HG03159 (cell line): ENCODE measurements at regions not wholly inside any gene's neighbourhood (a gene's known extent, or its start where the extent isn't known, plus 50 kb on each side); places are given as distances from the start of the nearest gene placed in this dataset.
"Not testable (repeated sequence)": the region's sequence is repeated elsewhere in the genome, so short reads cannot be mapped to it uniquely, and the experiment has no call there.

Experiments
- ATAC-seq: cut with Tn5 transposase; IDR thresholded peaks from one replicate; pipeline ENCODE4 v1.9.1; 2021; ENCODE audit warnings: mild to moderate bottlenecking, moderate library complexity; ENCODE audit not compliant: unreplicated experiment

DNA sequence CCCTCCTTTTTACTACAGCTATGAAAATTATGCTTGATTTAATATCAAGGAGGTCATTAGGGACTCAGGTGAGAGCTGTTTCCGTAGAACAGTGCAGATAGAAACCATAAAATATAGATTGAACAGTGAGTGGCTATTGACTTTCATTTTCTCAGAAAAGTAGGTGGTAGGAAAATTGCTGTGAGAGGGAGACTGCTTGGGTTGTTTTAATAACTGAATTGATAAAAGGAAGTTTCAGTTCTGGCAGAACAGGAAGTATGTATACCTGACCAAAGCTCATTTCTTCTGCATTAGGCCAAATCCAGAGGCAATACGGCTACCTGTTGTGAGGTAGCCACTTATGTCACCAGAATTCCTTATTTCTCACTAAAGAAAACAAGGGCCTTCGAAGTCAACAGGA, 761.7 kb upstream of the ARRDC3 start:
- no peak for ATAC-seq

DNA sequence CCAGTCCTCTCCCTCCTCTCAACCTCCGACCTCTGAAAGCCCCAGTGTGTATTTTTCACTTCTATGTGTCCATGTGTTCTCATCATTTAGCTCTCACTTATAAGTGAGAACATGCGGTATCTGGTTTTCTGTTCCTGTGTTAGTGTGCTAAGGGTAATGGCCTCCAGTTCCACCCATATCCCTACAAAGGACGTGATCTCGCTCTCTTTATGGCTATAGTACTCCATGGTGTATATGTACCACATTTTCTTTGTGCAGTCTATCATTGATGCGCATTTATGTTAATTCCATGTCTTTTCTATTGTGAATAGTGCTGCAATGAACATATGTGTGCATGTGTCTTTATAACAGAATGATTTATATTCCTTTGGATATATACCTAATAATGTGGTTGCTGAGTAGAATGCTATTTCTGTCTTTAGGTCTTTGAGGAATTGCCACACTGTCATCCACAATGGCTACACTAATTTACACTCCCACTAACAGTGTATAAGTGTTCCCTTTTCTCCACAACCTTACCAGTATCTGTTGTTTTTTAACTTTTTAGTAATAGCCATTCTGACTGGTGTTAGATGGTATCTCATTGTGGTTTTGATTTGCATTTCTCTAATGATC, 749.3 kb upstream of the ARRDC3 start:
- not testable (repeated sequence) for ATAC-seq

DNA sequence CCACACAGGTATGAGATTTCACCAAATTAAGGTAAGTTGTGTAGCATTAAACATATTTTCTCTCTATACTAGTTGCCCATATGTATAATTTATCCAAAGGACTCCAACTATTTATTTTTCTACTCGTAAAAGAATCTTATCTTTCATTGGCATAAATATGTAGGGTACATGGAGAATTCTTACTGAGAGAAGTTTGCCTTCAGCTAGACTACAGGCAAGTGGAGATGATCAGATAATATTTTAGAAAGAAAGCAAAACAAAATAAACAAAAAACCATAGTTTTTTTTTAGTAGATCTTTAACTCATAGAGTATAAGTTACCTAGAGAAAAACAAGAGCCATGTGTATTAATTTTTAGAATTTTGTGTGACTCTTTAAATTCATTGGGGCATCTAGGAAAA, 743.1 kb upstream of the ARRDC3 start:
- no peak for ATAC-seq

DNA sequence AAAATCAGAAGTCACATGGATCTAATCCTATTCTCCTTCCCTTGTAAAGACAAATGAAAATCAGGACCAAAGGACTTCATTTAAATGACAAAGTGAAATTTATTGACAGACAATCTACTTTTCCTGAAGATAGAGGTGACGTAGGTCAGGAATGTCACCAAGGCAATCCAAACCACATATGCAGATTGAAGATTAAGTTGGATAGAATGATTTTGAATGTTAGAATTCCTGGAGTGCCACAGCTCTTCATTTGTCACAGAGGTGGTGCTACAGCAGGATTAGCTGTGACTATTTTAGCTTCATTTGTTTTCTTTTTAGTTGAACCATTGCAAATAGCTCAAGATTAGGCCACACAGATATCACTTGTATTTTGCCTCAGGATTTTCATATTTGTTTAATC, 736.0 kb upstream of the ARRDC3 start:
- ATAC-seq = no peak

DNA sequence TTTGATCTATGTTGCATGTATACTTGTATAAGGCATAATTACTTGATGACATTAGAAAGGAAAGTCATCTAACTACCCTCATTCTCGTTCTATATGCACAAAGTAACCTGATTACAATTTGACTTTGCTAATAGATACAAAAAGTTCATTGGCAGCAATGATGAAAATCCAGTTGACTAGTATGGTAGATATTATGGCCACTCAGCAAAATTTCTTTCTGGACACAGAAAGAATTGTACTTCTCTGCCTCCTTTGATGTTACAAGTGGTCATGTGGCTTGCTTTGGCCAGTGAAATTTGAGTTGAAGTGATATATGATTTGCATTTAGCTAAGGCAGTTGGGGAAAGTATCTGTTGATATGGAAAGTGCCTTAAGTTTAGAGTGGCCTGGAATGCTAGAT, 723.7 kb upstream of the ARRDC3 start:
- ATAC-seq = no peak

DNA sequence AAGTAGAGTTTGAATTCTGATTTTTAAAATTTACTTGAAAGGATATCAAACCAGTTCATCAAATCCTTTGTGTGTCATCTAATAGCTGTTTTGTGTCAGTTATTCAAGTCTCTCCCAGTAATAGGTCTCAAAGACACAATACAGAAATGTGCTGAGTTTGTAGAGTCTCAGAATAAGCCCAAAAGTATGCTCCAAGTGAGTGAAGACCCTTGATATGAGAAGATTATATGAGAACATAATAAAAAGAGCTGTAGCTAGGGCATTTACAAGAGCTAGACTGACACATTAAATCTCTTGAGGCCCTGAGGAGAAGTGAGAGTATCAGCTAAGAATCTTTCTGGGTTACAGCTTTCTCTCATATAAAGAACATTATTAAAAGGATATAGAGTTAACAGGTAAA, 721.0 kb upstream of the ARRDC3 start:
- ATAC-seq = no peak

DNA sequence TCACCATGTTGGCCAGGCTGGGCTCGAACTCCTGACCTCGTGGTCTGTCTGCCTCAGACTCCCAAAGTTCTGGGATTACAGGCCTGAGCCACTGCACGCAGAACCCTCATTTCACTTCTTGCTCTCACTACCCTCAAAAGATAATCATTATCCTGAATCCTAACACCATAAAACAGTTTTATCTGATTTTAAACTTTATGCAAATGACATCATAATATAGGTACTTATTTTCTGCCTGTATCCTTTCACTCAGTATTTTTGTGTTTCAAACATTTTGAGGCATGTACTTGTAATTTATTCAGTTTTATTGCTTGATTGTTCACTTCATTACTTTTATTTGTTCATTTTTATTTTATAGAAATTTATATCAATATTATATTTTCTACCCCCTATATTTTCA, 719.2 kb upstream of the ARRDC3 start:
- no peak for ATAC-seq

DNA sequence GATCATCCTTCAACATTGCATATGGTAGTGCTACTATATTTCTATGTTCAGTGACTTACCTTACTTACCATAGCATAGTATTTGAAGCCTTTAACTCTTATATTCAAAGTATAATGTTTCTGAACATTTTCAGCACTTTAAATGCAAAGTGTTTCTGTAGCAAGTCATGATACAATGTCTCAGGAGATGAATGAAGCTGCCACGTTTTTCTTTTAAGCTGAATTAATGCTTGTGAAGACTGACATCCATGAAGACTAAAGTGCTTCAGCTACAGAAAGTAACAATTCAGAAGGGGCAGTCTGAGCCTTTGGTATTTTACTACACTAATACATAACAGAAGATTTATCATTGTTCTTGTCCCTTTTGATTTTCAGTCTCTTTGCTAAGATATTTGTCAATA, 709.1 kb upstream of the ARRDC3 start:
- no peak for ATAC-seq

DNA sequence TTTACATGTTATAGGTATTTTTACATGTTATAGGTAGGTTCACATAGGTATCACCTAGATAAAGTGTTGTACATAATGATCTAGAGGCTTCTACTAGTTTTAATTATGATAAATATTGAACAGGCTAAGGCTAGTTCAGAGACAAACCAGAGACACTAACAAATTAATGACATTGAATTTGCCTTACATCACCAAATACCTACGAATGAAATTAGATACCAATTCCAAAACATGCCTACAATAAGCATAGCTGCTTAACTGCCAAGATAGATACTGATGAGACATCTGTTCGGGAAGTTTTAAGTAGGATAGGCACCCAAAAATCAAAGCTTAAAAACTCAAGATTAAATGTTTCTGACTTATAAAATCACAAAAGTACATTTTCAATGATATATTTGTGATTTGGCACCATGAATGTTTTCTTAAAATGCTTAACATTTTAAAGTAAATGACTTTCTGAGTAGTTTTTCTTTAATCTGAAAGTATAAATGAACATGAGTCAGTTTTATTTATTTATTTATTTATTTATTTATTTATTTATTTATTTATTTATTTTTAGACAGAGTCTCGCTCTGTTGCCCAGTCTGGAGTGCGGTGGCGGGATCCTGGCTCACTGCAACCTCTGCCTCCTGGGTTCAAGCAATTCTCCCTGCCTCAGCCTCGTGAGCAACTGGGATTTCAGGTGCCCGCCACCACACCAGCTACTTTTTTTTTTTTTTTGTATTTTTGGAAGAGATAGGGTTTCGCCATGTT, 703.1 kb upstream of the ARRDC3 start:
- ATAC-seq = no peak

DNA sequence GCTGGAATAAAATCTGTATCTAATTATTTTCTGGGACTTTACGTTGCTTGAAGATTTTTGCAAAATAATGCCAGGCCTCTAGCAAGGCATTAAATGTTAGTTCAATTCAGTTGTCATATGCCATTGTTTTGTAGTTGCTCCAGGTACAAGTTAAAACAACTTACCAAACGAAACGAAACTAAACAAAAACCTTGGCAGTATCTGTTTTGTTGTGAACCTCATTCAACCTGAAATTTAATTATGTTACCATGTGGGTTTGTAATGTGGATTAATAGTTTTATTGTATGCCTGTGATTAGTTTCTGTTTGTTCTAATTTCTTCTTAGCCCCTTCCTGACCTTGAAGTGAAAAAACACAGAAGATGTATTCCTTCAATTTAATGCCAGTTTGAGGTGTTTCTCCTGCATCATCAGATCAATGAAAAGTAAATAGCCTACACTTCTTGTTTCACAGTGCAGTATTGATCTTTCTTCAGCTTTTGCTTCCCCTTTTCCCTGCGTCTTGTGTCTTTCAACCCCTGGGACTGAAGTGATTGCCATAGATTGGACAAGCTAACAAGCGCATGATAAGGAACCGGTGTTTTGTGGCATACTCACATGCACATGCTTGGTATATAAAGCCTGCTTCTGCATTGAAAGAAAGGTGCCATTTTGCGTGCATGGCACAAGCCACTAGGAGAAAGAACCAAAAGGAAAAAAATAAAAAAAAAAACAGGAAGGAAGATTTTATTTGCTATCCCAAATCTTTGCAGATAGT, 699.0 kb upstream of the ARRDC3 start:
- no peak for ATAC-seq

DNA sequence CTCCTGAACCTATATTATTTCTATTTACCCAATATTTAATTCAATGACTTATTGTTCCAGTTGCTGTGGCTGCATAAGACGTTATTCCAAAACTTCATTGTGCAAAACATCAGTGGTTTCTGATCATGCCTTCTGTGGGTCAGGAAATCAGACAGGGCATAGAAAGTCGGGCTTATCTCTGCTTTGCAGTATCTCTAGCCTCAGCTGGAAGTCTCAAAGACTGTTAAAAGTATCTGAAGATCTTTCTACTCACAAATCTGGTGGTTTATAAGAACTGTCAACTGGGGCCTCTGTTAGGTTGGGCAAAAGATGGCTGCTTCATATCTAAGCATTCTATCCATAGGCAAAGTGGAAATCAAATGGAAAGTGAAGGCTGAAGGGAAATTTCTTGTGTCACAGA, 687.7 kb upstream of the ARRDC3 start:
- no peak for ATAC-seq

DNA sequence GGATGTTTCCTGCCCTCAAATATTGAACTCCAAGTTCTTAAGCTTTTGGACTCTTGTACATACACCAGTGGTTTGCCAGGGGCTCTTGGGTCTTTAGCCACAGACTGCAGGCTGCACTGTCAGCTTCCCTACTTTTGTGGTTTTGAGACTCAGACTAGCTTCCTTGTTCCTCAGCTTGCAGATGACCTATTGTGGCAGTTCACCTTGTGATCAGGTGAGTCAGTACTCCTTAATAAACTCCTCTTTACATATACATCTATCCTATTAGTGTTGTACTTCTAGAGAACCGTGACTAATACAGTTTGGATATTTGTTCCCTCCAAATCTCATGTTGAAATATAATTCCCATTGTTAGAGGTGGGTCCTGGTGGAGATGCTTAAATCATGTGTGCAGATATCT, 681.9 kb upstream of the ARRDC3 start:
- ATAC-seq = no peak

DNA sequence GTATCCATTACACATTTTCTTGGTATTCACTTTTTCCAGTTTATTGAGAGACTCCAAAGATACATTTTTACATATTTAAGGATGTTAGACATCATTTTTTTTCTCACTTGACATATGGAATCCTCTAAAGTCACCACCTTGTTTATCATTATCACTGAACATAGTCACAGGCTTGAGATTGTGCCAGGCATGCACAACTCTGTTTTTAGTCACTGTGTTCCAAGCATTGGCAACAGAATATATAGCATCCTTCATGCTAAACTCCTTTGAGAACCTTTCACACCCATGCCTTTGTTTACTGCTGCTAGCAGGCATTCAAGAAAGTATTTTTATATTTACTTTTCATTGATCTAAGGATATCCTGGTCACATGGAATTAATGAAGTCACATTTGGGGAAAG, 668.6 kb upstream of the ARRDC3 start:
- no peak for ATAC-seq

DNA sequence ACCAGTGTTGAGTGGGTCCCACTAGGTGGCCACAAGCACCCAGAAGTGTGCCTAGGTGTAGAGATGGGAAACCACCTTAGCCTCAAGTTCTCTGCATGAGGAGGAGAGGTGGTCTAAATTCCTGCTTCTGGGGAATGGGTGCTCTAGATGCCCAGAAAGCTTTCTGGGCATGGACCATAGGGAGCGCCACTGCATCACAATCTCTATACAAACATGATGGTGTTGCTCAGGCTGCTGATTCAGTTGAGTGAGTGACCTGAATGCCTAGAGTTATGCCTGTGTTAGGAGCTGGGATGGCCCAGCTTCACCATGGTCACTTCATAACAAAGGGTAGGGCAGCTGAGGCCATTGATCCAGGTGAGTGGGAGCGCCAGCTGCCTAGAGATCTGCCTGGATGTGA, 667.9 kb upstream of the ARRDC3 start:
- ATAC-seq = no peak

DNA sequence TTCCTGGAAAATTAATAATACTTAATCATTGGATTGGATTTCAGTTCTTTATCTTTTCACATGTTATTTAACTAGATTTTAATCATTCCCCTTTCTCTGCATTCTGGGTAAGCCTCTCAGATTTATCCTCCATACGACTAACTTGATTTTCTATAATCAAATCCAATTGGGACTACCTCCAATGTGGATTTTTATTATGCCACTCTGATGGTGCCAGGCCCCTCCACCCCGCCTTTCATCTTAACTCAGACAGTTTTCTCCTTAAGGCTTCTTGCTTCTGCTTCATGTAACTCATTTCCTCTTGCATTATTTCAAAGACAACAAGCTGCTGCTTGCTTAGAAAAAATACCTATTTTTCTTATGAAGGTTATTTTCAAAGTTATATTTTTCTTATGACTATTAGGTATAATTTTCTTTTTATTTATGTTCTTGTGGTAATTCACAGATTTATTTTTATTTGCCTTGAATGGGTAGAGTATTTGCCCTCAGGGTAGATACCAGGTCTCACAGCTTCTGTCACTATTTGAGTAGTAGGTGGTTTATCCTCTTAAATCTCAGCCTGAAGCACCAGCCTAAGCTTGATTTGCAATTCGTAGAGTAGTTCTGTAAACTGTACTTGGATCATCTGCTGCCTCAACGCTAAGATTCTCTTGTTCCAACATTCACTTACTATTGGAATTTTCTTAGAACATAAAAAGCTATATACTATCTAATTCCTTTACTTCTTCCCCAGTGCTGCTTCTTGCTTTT, 659.0 kb upstream of the ARRDC3 start:
- no peak for ATAC-seq

DNA sequence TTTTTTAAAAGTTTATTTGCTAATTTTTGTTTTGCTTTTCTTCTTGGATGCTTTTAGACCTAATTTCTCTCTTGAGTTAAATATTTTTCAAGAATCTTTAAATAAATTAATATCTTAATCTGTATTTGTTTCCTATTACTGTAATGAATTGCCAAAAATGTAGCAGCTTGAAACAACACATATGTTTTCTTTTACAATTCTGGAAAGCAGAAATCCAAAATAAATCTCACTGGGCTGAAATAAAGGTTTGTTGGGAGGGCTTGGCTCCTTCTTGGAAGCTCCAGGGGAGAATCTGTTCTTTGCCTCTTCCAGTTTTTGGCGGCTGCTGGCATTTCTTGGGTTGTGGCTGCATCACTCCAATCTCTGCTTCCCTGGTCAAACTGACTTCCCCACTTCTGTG, 658.1 kb upstream of the ARRDC3 start:
- no peak for ATAC-seq

DNA sequence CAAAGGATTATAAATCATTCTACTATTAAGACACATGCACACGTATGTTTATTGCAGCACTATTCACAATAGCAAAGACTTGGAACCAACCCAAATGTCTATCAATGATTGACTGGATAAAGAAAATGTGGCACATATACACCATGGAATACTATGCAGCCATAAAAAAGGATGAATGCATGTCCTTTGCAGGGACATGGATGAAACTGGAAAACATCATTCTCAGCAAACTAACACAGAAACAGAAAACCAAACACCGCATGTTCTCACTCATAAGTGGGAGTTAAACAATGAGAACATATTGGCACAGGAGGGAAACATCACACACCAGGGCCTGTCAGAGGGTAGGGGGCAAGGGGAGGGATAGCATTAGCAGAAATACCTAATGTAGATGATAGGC, 646.7 kb upstream of the ARRDC3 start:
- ATAC-seq = not testable (repeated sequence)

DNA sequence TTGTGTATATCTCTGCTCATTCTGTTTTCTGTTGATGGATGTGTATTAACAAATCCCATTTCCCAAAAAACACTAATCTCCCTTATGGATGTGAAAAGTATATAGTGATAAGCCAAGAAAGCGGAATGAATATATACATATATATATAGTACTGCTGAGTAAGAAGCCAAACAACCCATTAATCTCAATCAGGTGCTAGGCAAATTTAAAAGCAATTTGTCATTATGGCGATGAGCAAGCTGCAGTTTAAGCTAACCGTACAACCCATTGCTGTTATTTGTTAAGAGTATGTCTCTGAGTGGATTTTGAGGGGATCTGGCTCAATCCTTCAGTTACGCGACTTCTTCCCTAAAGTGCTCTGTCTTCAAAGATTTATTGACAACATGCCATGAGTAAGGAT, 640.4 kb upstream of the ARRDC3 start:
- no peak for ATAC-seq

DNA sequence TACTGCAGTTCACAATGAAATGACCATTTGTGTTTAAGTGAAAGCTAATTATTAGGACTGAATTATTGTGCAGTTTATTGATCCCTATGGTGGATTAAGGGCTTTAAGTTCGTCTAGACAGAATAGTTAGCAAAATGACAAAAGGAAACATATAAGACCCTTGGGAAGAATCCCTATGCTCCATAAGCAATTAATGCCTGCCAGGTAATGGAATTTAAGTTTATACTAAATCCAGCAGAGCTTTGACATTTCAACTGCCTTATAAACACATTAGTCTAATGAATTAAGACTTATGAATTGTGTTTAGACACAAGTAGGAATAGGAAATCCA, 640.0 kb upstream of the ARRDC3 start:
- no peak for ATAC-seq

DNA sequence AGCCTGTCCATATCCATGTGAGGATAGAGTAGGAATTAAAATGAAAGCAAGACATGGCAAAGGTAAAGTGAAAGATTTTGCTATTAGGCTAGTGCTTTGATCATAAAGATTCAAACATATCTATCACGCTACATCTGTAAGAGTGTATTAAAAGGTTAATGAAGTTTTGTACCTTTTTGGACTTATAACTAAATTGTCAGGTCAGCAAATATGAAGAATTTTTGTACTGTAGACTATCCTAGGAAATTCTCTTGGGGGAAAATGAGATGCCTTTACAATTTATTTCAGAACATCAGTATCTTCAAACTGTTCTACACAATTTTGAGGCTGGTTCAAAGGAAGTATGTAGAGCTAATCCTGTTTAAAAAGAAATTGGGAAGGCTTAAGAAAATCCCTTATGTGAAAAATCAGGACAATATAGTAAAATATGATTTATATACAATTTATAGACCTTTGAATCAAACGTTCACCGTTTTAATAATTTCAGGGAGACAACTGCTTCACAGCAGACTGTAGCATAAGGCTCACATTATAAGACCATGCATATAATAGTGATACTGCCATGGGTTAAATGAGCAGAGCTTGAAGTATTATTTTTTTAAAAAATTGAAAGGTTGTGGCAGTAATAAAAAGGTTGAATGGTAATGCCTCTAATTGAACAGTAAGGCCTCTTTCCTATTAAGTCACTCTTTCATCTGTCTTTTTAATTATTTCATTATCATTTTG, 639.5 kb upstream of the ARRDC3 start:
- no peak for ATAC-seq

DNA sequence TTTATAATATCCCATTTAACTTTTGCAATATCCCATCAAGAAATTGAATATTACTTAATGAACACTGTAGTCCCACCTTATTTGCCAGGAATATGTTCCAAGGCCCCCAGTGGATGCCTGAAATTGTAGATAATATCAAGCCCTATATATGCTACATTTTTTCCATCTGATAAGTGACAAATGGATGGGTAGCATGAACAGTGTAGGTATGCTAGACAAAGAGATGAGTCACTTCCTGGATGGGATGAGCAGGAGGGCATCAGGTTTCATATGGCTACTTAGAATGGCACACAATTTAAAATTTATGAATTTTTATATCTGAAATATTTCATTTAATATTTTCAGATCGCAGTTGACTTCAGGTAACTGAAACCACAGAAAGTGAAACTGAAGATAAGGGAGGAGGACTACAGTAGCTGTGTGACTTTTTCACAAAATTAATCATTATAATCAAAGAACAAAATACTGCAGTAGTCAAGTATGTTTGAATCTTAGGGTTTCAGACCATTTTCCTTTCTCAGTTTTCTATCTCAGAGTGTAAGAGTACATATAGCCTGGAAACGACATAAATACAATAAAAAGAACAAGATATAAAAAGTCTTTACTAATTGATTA, 636.4 kb upstream of the ARRDC3 start:
- ATAC-seq = no peak
